GM12874 (cell line): ENCODE measurements at regions not wholly inside any gene's neighbourhood (a gene's known extent, or its start where the extent isn't known, plus 50 kb on each side); places are given as distances from the start of the nearest gene placed in this dataset.

Source experiments
- TF ChIP-seq, protein P1 (sequence below): IDR thresholded peaks from 2 replicates; pipeline ENCODE4 v1.5.1; 2011; ENCODE audit warnings: low read depth, mild to moderate bottlenecking, control low read depth, low read length, moderate library complexity; ENCODE audit not compliant: insufficient read depth

DNA sequence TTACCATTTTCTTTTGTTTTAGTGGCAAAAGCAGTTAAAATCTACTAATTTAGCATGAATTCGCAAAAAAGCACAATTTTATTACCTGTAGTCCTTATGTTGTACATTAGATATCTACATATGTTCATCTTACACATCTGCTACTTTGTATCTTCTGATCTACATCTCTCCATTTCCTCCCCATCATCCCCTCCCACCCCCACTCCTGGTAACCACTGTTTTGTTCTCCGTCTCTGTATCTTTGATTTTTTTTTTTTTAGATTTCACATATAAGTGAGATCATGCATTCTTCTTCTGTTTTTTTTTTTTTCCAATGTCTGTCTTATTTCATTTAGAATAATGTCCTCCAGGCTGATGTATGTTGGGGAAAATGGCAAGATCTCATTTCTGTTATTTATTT lies 922.7 kb downstream of the VRK1 start:
- TF ChIP-seq, protein P1, sequence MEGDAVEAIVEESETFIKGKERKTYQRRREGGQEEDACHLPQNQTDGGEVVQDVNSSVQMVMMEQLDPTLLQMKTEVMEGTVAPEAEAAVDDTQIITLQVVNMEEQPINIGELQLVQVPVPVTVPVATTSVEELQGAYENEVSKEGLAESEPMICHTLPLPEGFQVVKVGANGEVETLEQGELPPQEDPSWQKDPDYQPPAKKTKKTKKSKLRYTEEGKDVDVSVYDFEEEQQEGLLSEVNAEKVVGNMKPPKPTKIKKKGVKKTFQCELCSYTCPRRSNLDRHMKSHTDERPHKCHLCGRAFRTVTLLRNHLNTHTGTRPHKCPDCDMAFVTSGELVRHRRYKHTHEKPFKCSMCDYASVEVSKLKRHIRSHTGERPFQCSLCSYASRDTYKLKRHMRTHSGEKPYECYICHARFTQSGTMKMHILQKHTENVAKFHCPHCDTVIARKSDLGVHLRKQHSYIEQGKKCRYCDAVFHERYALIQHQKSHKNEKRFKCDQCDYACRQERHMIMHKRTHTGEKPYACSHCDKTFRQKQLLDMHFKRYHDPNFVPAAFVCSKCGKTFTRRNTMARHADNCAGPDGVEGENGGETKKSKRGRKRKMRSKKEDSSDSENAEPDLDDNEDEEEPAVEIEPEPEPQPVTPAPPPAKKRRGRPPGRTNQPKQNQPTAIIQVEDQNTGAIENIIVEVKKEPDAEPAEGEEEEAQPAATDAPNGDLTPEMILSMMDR = no peak

DNA sequence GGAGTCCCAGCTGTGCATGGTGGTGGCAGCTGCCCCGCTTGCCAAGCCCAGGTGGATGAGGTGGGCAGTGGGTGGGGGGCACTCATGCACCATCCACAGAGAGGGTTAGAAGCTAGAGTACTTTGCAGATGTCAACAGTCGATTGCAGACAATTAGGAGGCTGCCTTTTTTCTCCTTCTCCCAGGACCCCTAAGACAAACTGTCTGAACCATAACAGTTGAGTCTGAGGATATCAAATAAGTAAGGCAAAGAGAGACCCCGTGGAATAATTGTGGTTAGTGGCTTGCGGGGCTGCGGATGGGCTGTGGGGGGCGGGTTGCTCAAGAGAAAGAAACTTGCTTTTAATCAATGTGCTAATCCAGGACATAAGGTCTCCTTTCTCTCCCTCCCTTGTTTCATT lies 926.2 kb downstream of the VRK1 start:
- TF ChIP-seq, protein P1 = no peak

DNA sequence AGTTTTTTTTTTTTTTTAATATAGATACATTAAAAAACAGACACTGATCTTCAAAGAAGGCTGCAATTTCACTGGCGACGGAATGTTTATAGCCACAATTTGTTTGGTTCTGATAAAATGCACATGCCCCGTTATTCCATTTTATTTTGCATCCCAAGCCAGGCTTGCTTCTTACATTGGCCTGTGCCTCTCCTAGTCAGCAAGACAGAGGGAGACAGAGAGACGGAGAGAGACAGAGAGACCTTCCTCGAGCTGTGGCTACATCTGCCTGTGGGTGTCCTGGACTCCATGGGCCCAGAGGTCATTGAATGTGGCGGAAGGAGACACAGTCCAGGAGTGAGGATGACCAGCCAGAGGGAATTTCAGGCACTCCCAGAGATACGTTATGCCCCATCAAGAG lies 926.6 kb downstream of the VRK1 start:
- TF ChIP-seq, protein P1 = no peak

DNA sequence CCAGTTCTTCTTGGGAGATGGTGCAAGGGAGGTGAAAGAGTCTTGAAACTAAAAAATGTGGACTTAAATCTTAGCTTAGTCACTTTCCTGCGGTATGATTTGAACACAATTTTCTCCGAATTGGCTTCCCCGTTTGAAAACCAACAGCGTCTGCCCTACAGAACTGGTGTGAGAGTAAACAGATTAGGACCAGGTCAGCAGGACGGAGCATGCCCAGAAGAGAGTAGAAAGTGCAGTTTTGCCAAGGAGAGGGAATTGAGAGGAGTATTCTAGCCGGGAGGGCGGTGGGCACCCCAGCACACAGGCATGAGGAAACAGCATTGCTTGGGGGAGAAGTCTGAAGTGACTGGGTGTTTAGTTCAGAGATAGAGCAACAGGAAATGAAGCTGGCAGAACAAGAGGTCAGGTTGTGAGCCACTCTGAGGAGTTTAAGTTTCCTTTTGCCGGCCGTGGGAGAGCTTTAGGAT lies 927.1 kb downstream of the VRK1 start:
- TF ChIP-seq, protein P1 = no peak

DNA sequence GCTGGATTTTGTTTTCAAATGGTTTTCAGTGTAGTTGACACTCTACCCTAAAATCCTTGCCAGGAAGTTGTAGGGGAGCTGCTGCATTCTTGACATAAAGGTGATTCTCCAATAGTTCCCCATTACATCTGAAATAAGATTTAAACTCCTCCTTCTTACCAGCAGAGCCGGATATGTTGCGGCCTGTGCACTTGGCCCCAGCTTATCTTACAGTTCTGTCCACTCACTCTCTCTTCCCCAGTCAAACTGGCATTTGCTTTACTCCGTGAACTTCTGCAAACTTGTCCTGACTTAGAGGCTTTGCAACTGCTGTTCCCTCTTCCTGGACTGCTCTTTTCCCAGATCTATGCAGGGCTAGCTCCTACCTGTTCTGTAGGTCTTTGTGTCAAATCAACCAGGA lies 929.5 kb downstream of the VRK1 start:
- TF ChIP-seq, protein P1 = no peak

DNA sequence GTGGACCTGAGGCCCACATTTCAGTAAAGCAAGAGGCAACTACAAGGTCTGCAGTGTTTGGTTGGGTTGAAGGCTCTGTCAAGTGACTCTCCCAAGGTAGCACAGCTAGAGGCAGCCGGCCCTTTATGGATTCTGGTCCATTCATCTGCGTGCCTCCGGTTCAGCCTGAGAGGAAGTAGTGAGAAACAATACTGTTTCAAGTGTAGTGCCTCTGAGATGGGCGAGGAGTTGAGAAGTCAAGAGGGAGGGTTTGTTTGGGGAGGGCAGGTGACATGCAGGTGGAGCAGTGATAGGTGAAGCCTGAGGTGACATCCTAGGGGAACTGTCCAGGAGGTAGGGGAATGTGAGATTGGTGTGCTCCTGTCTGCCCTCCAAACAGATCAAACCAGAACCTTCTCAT lies 933.5 kb downstream of the VRK1 start:
- TF ChIP-seq, protein P1 = no peak

DNA sequence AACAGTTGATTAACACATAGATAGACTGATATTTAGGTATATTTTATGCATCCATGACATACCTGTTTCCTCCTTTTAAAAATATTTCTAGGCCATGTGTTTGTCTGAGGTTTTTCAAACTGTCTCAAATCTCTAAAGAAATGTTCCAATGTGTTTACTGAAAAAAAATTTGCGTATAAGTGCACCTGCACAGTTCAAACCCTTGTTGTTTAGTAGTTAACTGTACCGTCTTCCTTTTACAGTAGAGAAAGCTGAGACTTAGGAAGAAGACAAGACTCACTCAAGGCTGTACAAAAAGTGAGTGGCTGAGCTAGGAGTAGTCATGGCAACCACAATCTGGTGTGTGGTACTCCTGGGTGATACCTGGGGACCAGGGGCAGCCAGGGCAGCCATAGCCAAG lies 934.6 kb downstream of the VRK1 start:
- TF ChIP-seq, protein P1 = no peak

DNA sequence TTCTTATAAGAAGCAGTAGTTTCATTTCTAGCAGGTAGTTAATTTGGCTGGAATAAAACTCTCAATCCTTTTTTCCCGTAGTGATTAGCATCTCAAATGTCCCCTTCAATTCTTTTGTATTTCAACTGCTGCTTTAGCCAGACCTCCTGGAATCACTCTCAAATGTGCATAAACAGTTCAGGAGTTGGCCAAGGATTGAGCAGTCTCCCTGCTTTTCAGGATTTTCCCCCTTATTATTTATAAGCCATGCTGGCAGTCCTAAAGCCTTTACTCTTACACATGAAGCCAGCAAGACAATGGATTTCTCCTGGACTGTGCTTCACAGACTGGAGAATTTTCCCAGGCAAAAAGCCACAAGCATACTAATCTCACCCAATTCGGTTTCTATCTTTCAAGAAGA lies 950.1 kb downstream of the VRK1 start:
- TF ChIP-seq, protein P1 = no peak
